ENCODE measurements at regions not wholly inside any gene's neighbourhood (a gene's known extent, or its start where the extent isn't known, plus 50 kb on each side); places are given as distances from the start of the nearest gene placed in this dataset.

DNA sequence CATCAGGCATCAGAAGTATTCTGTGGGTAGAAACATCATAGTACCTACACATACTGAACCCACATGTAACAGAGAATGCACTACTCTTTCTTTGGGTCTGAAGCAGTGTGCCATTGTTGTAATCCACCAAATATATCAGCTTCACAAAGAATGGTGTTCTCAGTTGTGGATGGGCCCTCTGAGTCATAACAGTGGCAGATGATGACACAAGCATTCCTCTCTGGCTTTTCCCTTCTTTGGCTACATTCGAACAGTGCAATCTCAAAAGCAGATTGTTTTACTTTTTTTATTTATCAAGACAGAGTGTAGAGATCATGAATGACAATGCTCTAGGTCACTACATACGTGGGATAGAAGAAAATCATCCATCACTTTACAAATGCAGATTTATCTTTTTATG is 247.2 kb upstream of the EPHA5 start:
- Histone ChIP-seq H3K27me3 (no peaks in the 10 kb centered on the region), H3K4me1 (ENCODE audit: insufficient read depth) (no peaks in the 10 kb centered on the region), H3K9me3 (no peaks in the 10 kb centered on the region), H3K36me3 (no peaks in the 10 kb centered on the region), H3K27ac (no peak overlapping the region), H3K4me3 (no peak overlapping the region)
- 36 to 46% (median 43%) methylated on average over 2 of the region's 2 CpGs for WGBS, 3 donors
- no peak for DNase-seq
- intact Hi-C loops (cut with DNase I): no loop called here
- no peak for TF ChIP-seq POLR2A (IDR thresholded peaks at IDR 0.05)
- TF ChIP-seq, protein P1, sequence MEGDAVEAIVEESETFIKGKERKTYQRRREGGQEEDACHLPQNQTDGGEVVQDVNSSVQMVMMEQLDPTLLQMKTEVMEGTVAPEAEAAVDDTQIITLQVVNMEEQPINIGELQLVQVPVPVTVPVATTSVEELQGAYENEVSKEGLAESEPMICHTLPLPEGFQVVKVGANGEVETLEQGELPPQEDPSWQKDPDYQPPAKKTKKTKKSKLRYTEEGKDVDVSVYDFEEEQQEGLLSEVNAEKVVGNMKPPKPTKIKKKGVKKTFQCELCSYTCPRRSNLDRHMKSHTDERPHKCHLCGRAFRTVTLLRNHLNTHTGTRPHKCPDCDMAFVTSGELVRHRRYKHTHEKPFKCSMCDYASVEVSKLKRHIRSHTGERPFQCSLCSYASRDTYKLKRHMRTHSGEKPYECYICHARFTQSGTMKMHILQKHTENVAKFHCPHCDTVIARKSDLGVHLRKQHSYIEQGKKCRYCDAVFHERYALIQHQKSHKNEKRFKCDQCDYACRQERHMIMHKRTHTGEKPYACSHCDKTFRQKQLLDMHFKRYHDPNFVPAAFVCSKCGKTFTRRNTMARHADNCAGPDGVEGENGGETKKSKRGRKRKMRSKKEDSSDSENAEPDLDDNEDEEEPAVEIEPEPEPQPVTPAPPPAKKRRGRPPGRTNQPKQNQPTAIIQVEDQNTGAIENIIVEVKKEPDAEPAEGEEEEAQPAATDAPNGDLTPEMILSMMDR (IDR thresholded peaks at IDR 0.05): no peak
- no peak for TF ChIP-seq EP300 (IDR thresholded peaks at IDR 0.05)

DNA sequence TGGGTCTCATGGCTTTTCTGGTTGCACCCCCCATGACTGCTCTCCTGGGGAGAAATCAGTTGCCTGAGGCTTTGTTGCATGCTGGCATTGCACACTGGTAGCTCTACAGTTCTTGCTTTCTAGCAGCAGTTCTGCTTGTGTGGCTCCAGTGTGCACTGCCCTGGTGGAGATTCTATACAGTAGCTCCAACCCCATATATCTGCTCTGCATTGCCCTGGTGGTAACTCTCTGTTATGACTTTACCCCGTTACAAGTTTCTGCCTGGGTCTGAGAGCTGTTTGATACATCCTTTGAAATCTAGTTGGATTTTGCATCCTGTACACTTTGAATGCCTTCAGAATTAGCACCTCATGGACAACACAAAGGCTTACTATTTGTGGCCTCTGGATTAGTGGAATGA is 241.4 kb upstream of the EPHA5 start:
- WGBS, 3 donors: 0 to 48% (median 40%) methylated on average over 1 of the region's 1 CpG
- Histone ChIP-seq H3K36me3 (no peaks in the 10 kb centered on the region), H3K4me1 (ENCODE audit: insufficient read depth) (no peaks in the 10 kb centered on the region), H3K27me3 (no peaks in the 10 kb centered on the region), H3K4me3 (no peak overlapping the region), H3K9me3 (no peaks in the 10 kb centered on the region), H3K27ac (no peak overlapping the region)
- TF ChIP-seq, protein P1 (IDR thresholded peaks at IDR 0.05): no peak
- no peak for TF ChIP-seq POLR2A (IDR thresholded peaks at IDR 0.05)
- no peak for TF ChIP-seq EP300 (IDR thresholded peaks at IDR 0.05)
- no peak for DNase-seq
- intact Hi-C loops (cut with DNase I): loop anchor here in 1 of 4 donors (2.0 kb wide), 1 partner anchor 45 kb away; no protein-coding TSS in a partner anchor

DNA sequence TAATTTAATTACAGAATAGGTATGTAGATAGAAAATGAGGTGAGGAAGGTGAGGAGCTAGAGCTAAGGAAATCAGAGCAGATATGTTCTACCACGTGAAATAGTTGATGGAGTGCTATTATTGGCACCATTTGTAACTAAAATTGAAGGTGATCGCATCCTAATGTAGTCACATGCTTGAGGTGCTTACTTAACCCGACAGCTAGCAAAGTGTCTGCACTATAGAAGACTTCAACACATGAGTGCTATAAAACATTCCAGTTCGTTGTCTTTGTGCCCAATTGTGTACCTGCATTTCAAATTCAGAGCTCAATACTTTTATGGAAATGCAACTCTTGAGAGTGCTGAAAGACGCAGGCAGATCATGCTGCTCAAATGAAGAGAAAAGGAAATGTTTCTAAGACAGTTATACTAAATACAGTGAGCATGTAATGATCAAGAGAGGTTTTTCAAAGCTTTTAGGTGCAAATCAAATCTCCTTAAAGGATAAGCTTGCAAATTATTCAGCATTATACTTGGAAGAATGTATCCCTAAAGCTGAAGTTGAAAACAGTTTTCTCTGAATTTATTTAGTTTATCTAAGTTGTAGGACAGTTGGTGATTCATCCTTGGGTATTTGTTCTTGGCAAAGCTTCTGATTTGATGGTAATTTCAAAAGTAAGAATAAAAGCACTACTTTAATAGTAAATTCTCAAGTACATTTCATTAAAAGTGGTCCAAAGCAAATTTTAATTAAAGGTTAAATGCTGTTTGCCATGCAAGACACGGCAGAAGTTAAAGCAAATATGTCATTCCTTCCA is 223.9 kb upstream of the EPHA5 start:
- Histone ChIP-seq H3K4me3 (no peak overlapping the region), H3K36me3 (no peaks in the 10 kb centered on the region), H3K4me1 (ENCODE audit: insufficient read depth) (no peaks in the 10 kb centered on the region), H3K27ac (no peak overlapping the region), H3K9me3 (no peaks in the 10 kb centered on the region), H3K27me3 (no peaks in the 10 kb centered on the region)
- no peak for DNase-seq
- TF ChIP-seq, protein P1 (IDR thresholded peaks at IDR 0.05): no peak
- TF ChIP-seq POLR2A (IDR thresholded peaks at IDR 0.05) (no peak), EP300 (IDR thresholded peaks at IDR 0.05) (no peak)
- intact Hi-C loops (cut with DNase I): no loop called here
- 45 to 54% (median 49%) methylated on average over 6 of the region's 6 CpGs for WGBS, 3 donors

DNA sequence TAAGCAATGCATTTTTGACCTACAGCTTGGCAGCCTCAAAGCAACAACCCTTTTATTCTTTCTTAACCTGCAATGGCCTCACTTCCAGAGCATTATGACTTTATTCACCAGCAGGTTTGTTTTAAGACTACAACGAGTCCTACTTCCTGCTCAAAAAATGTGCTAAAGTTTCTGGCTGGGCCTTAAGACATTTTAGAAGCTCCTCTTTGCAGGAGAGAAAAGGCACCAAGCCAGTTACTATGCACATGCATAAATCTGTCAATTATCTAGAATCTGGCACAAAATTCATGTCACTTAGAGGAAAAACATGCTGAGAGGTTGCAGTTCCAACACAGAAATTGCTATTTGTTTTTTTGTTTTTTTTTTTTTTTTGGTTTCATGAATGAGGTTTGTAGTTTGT is 223.0 kb upstream of the EPHA5 start:
- Histone ChIP-seq H3K27ac (no peak overlapping the region), H3K4me3 (no peak overlapping the region), H3K27me3 (no peaks in the 10 kb centered on the region), H3K36me3 (no peaks in the 10 kb centered on the region), H3K9me3 (no peaks in the 10 kb centered on the region), H3K4me1 (ENCODE audit: insufficient read depth) (no peaks in the 10 kb centered on the region)
- TF ChIP-seq, protein P1 (IDR thresholded peaks at IDR 0.05): no peak
- TF ChIP-seq POLR2A (IDR thresholded peaks at IDR 0.05): no peak
- no peak for TF ChIP-seq EP300 (IDR thresholded peaks at IDR 0.05)
- intact Hi-C loops (cut with DNase I): no loop called here
- DNase-seq: no peak
- WGBS, 3 donors: 3 to 9% (median 8%) methylated on average over 1 of the region's 1 CpG

Measured in ovary (tissue), 7 donors.